DND-41 (cell line): ENCODE measurements at regions not wholly inside any gene's neighbourhood (a gene's known extent, or its start where the extent isn't known, plus 50 kb on each side); places are given as distances from the start of the nearest gene placed in this dataset.

ENCODE experiments used
- ATAC-seq: fragments of 200-7000 bp; cut with Tn5 transposase; 3 replicates; pipeline ENCODE4 v1.9.1; 2021; ENCODE audit warnings: low read depth; ENCODE audit not compliant: insufficient read depth
- DNase-seq: peaks from one replicate; pipeline ENCODE4 v3.0.0-alpha.2; 2020
- H2AFZ ChIP-seq: 2 replicates; pipeline ENCODE4 v1.6.0; 2012; ENCODE audit warnings: low read depth, low read length
- H3K27ac ChIP-seq: 2 replicates; pipeline ENCODE4 v1.5.1; 2012; ENCODE audit warnings: low read length, inconsistent platforms
- H3K27me3 ChIP-seq: fragments of 200-600 bp; sonication (generic); 2 replicates; pipeline ENCODE4 v1.6.0; 2012; ENCODE audit warnings: low read length, mild to moderate bottlenecking, inconsistent platforms; ENCODE audit not compliant: insufficient read depth, poor library complexity
- H3K36me3 ChIP-seq: 2 replicates; pipeline ENCODE4 v1.5.1; 2012; ENCODE audit warnings: low read length, inconsistent platforms; ENCODE audit not compliant: insufficient read depth
- H3K4me1 ChIP-seq: 2 replicates; pipeline ENCODE4 v1.5.1; 2012; ENCODE audit warnings: mild to moderate bottlenecking, low read length; ENCODE audit not compliant: insufficient read depth
- H3K4me2 ChIP-seq: 2 replicates; pipeline ENCODE4 v1.6.0; 2012; ENCODE audit warnings: mild to moderate bottlenecking, moderate library complexity, low read length, inconsistent platforms; ENCODE audit not compliant: insufficient read depth
- H3K4me3 ChIP-seq, 2 experiments: fragments of 200-600 bp in 1 of 2; shearing (Covaris generic) in 1 of 2; 2 replicates each; pipeline ENCODE4 v1.5.1; 2012 to 2016; ENCODE audit warnings: inconsistent platforms in 2 of 2, low read length in 2 of 2, mild to moderate bottlenecking in 2 of 2, low read depth in 1 of 2, moderate library complexity in 1 of 2
- H3K79me2 ChIP-seq: 2 replicates; pipeline ENCODE4 v1.6.0; 2012; ENCODE audit warnings: low read length, inconsistent platforms; ENCODE audit not compliant: insufficient read depth
- H3K9ac ChIP-seq: 2 replicates; pipeline ENCODE4 v1.6.0; 2012; ENCODE audit warnings: low read depth, mild to moderate bottlenecking, inconsistent platforms, low read length, moderate library complexity
- H3K9me3 ChIP-seq: 2 replicates; pipeline ENCODE4 v1.5.1; 2012; ENCODE audit warnings: low read length, moderate library complexity, mild to moderate bottlenecking, inconsistent platforms; ENCODE audit not compliant: insufficient read depth, severe bottlenecking
- H4K20me1 ChIP-seq: 2 replicates; pipeline ENCODE4 v1.6.0; 2012; ENCODE audit warnings: low read length; ENCODE audit not compliant: insufficient read depth
- CTCF ChIP-seq: IDR thresholded peaks from 2 replicates; pipeline ENCODE4 v1.5.1; 2012; ENCODE audit warnings: borderline replicate concordance, low read length, moderate library complexity, mild to moderate bottlenecking; ENCODE audit not compliant: poor library complexity, severe bottlenecking; ENCODE audit errors: extremely low read depth
- EZH2 ChIP-seq: IDR thresholded peaks from 3 replicates; pipeline ENCODE4 v1.6.1; 2012; ENCODE audit warnings: borderline replicate concordance, low read depth, mild to moderate bottlenecking, moderate library complexity, low read length, inconsistent platforms; ENCODE audit not compliant: severe bottlenecking

GRCh38 chr10:85362401-85362800 is 1004.2 kb downstream of the GRID1 start:
- no peak overlapping the region for H2AFZ ChIP-seq
- H3K27me3 ChIP-seq = no peaks in the 10 kb centered on the region
- H3K36me3 ChIP-seq = no peaks in the 10 kb centered on the region
- no peak for TF ChIP-seq CTCF
- TF ChIP-seq EZH2 = no peak
- DNase-seq (no peak), ATAC-seq (no peak)
- H3K9me3 ChIP-seq = no peaks in the 10 kb centered on the region
- no peak overlapping the region for H3K4me3 ChIP-seq
- no peaks in the 10 kb centered on the region for H3K4me1 ChIP-seq
- no peaks in the 10 kb centered on the region for H3K79me2 ChIP-seq
- no peak overlapping the region for H3K9ac ChIP-seq
- no peaks in the 10 kb centered on the region for H4K20me1 ChIP-seq
- no peak overlapping the region for H3K27ac ChIP-seq
- H3K4me2 ChIP-seq = no peak overlapping the region

GRCh38 chr10:85377029-85377806 is 989.4 kb downstream of the GRID1 start:
- Histone ChIP-seq H3K36me3 (no peaks in the 10 kb centered on the region), H4K20me1 (no peaks in the 10 kb centered on the region; the same call in 1 of the 2 replicates), H3K9ac (no peak overlapping the region), H2AFZ (no peak overlapping the region), H3K4me2 (no peak overlapping the region), H3K4me1 (no peaks in the 10 kb centered on the region), H3K27ac (no peak overlapping the region), H3K9me3 (no peaks in the 10 kb centered on the region), H3K27me3 (no peaks in the 10 kb centered on the region), H3K79me2 (no peaks in the 10 kb centered on the region), H3K4me3 (no peak overlapping the region)
- DNase-seq (no peak), ATAC-seq (no peak)
- TF ChIP-seq CTCF (no peak), EZH2 (no peak)

GRCh38 chr10:85379338-85379737 is 987.3 kb downstream of the GRID1 start:
- Histone ChIP-seq H3K27ac (no peak overlapping the region), H3K4me1 (no peaks in the 10 kb centered on the region), H3K79me2 (no peaks in the 10 kb centered on the region), H3K9ac (no peak overlapping the region), H3K9me3 (no peaks in the 10 kb centered on the region), H2AFZ (no peak overlapping the region), H3K4me3 (no peak overlapping the region), H3K36me3 (no peaks in the 10 kb centered on the region), H3K27me3 (no peaks in the 10 kb centered on the region), H4K20me1 (no peaks in the 10 kb centered on the region; the same call in 1 of the 2 replicates), H3K4me2 (no peak overlapping the region)
- ATAC-seq (no peak), DNase-seq (no peak)
- no peak for TF ChIP-seq CTCF
- TF ChIP-seq EZH2 = no peak
